Smooth muscle cell (in vitro differentiated cells): ENCODE measurements at regions not wholly inside any gene's neighbourhood (a gene's known extent, or its start where the extent isn't known, plus 50 kb on each side); places are given as distances from the start of the nearest gene placed in this dataset.
"Not testable (repeated sequence)": the region's sequence is repeated elsewhere in the genome, so short reads cannot be mapped to it uniquely, and the experiment has no call there.

ENCODE experiments used
- DNase-seq: peaks from one replicate; lab custom pipeline; 2025; ENCODE audit not compliant: unreplicated experiment; lab: John Stamatoyannopoulos, UW
- H2AFZ ChIP-seq: fragments of 200-600 bp; sonication (generic); 2 replicates; pipeline ENCODE4 v1.6.0; 2016; ENCODE audit warnings: antibody characterized with exemption, low read depth, mild to moderate bottlenecking
- H3F3A ChIP-seq: fragments of 200-600 bp; sonication (generic); 2 replicates; pipeline ENCODE4 v1.6.0; 2017; ENCODE audit warnings: antibody characterized with exemption, low read depth
- H3K27ac ChIP-seq: fragments of 200-600 bp; sonication (generic); 2 replicates; pipeline ENCODE4 v1.5.1; 2016; ENCODE audit warnings: low read depth, mild to moderate bottlenecking
- H3K27me3 ChIP-seq: fragments of 200-600 bp; sonication (generic); 2 replicates; pipeline ENCODE4 v1.6.1; 2016; ENCODE audit warnings: low read depth, mild to moderate bottlenecking
- H3K36me3 ChIP-seq: fragments of 200-600 bp; sonication (generic); 2 replicates; pipeline ENCODE4 v1.5.1; 2016; ENCODE audit warnings: low read depth
- H3K4me1 ChIP-seq: fragments of 200-600 bp; sonication (generic); 2 replicates; pipeline ENCODE4 v1.5.1; 2016; ENCODE audit warnings: low read depth
- H3K4me2 ChIP-seq: fragments of 200-600 bp; sonication (generic); 2 replicates; pipeline ENCODE4 v1.6.0; 2016; ENCODE audit warnings: mild to moderate bottlenecking
- H3K4me3 ChIP-seq: fragments of 200-600 bp; sonication (generic); 2 replicates; pipeline ENCODE4 v1.5.1; 2016; ENCODE audit warnings: mild to moderate bottlenecking
- H3K79me2 ChIP-seq: fragments of 200-600 bp; sonication (generic); 2 replicates; pipeline ENCODE4 v1.6.0; 2016; ENCODE audit warnings: low read depth, mild to moderate bottlenecking
- H3K9ac ChIP-seq: fragments of 200-600 bp; sonication (generic); 2 replicates; pipeline ENCODE4 v1.6.0; 2016; ENCODE audit warnings: low read depth
- H3K9me3 ChIP-seq: fragments of 200-600 bp; sonication (generic); replicated peaks from 2 replicates; pipeline ENCODE4 v1.5.1; 2016; ENCODE audit warnings: low read depth
- H4K20me1 ChIP-seq: fragments of 200-600 bp; sonication (generic); 2 replicates; pipeline ENCODE4 v1.6.0; 2016; ENCODE audit warnings: low read depth
- CTCF ChIP-seq: fragments of 200-600 bp; sonication (generic); IDR thresholded peaks from 2 replicates; pipeline ENCODE4 v1.5.1; 2017; ENCODE audit warnings: borderline replicate concordance, mild to moderate bottlenecking, antibody characterized with exemption; ENCODE audit not compliant: insufficient read depth, poor library complexity, severe bottlenecking
- WGBS: methylation state at CpG from one replicate; pipeline ENCODE4 v1.1.7; 2016; ENCODE audit warnings: low lambda C conversion rate; 5-methylcytosine and 5-hydroxymethylcytosine counted together

GRCh38 chr18:52163478-52163877, 176.5 kb upstream of the DCC start:
- H3K36me3 ChIP-seq = no peaks in the 10 kb centered on the region
- no peak overlapping the region for H3K4me3 ChIP-seq
- no peaks in the 10 kb centered on the region for H3K9me3 ChIP-seq
- no peak for DNase-seq
- 81% methylated on average over 1 of the region's 1 CpG for WGBS
- TF ChIP-seq CTCF = no peak
- H3K9ac ChIP-seq = no peak overlapping the region
- no peak overlapping the region for H3K4me2 ChIP-seq
- H4K20me1 ChIP-seq = no peaks in the 10 kb centered on the region
- H2AFZ ChIP-seq = no peak overlapping the region
- no peaks in the 10 kb centered on the region for H3K79me2 ChIP-seq
- H3K4me1 ChIP-seq = no peaks in the 10 kb centered on the region
- no peaks in the 10 kb centered on the region for H3K27me3 ChIP-seq
- H3K27ac ChIP-seq = no peak overlapping the region
- no peaks in the 10 kb centered on the region for H3F3A ChIP-seq

- not testable (repeated sequence) for H3K27me3 ChIP-seq, H3K4me1 ChIP-seq, H4K20me1 ChIP-seq, H3K9me3 ChIP-seq, H3K36me3 ChIP-seq, H2AFZ ChIP-seq, DNase-seq, H3K4me2 ChIP-seq, H3K79me2 ChIP-seq, H3K27ac ChIP-seq, H3F3A ChIP-seq, H3K9ac ChIP-seq, H3K4me3 ChIP-seq
- WGBS = 95% methylated on average over 3 of the region's 3 CpGs
Observed at GRCh38 chr18:52168131-52168530, 171.9 kb upstream of the DCC start.

DNA sequence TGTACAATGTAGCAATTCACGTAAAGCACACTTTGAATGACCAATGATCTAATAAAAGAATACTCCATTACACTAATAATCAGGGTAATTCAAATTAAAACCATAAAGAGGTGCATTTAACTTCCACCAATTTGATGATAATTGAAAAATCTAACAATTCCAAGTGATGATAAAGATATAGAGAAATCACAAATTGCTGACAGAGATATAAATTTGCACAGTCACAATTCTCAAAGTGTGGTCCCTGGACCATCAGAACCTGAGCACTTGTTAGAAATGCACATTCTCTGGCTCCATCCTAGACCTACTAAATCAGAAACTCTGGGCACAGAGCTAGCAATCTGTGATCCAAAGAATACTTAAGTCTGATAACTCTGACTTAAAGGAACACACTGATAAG, 165.8 kb upstream of the DCC start:
- Histone ChIP-seq H3K4me2 (no peak overlapping the region), H3K4me1 (no peaks in the 10 kb centered on the region), H3K9me3 (no peaks in the 10 kb centered on the region), H3K9ac (no peak overlapping the region), H3K27me3 (no peaks in the 10 kb centered on the region), H3K27ac (no peak overlapping the region), H3K36me3 (no peaks in the 10 kb centered on the region), H3K79me2 (no peaks in the 10 kb centered on the region), H3F3A (no peaks in the 10 kb centered on the region), H4K20me1 (no peaks in the 10 kb centered on the region), H3K4me3 (no peak overlapping the region), H2AFZ (no peak overlapping the region)
- DNase-seq = no peak
- WGBS = 94% methylated on average over 1 of the region's 1 CpG
- TF ChIP-seq CTCF = no peak

- H2AFZ ChIP-seq = no peak overlapping the region
- no peaks in the 10 kb centered on the region for H4K20me1 ChIP-seq
- no peak overlapping the region for H3K4me2 ChIP-seq
- H3K9me3 ChIP-seq = no peaks in the 10 kb centered on the region
- no peak overlapping the region for H3K9ac ChIP-seq
- no peaks in the 10 kb centered on the region for H3K36me3 ChIP-seq
- no peaks in the 10 kb centered on the region for H3F3A ChIP-seq
- no peak for DNase-seq
- no peaks in the 10 kb centered on the region for H3K79me2 ChIP-seq
- H3K4me1 ChIP-seq = no peaks in the 10 kb centered on the region
- no peaks in the 10 kb centered on the region for H3K27me3 ChIP-seq
- no peak overlapping the region for H3K4me3 ChIP-seq
- WGBS = 84% methylated on average over 1 of the region's 1 CpG
- H3K27ac ChIP-seq = no peak overlapping the region
- TF ChIP-seq CTCF = no peak
Observed at GRCh38 chr18:52175406-52175805, 164.6 kb upstream of the DCC start.
